GM23338 (cell line): ENCODE measurements at regions not wholly inside any gene's neighbourhood (a gene's known extent, or its start where the extent isn't known, plus 50 kb on each side); places are given as distances from the start of the nearest gene placed in this dataset.

ENCODE experiments used
- CTCF ChIP-seq, 2 experiments: fragments of 200-600 bp in 1 of 2; sonication (generic) in 1 of 2; conservative IDR thresholded peaks; 2 replicates each; pipeline versions ENCODE4 v1.5.1 to v1.6.1; 2016 to 2017; ENCODE audit warnings: antibody characterized with exemption in 2 of 2, low read depth in 2 of 2, mild to moderate bottlenecking in 2 of 2, moderate library complexity in 1 of 2
- EZH2 ChIP-seq: fragments of 200-600 bp; sonication (generic); IDR thresholded peaks from one replicate; pipeline ENCODE4 v1.8.0; 2017; ENCODE audit warnings: antibody characterized with exemption, mild to moderate bottlenecking, low read depth; ENCODE audit not compliant: unreplicated experiment
- EZH2phosphoT487 ChIP-seq: fragments of 200-600 bp; sonication (generic); IDR thresholded peaks from one replicate; pipeline ENCODE4 v1.8.1; 2018; ENCODE audit warnings: antibody characterized with exemption; ENCODE audit not compliant: unreplicated experiment
- JUNB ChIP-seq: IDR thresholded peaks from one replicate; pipeline ENCODE4 v1.6.1; 2016; ENCODE audit warnings: antibody characterized with exemption; ENCODE audit not compliant: unreplicated experiment
- NANOG ChIP-seq: IDR thresholded peaks from 2 replicates; pipeline ENCODE4 v1.6.1; 2016; ENCODE audit warnings: antibody characterized with exemption, borderline replicate concordance
- POLR2AphosphoS5 ChIP-seq: IDR thresholded peaks from 2 replicates; pipeline ENCODE4 v1.6.1; 2016; ENCODE audit warnings: antibody characterized with exemption, low read depth
- STAT1 ChIP-seq: IDR thresholded peaks from one replicate; pipeline ENCODE4 v1.6.1; 2016; ENCODE audit warnings: antibody characterized with exemption; ENCODE audit not compliant: unreplicated experiment
- TF ChIP-seq, protein P1 (sequence below): IDR thresholded peaks from one replicate; pipeline ENCODE4 v1.6.1; 2018; ENCODE audit warnings: antibody characterized with exemption; ENCODE audit not compliant: unreplicated experiment

DNA sequence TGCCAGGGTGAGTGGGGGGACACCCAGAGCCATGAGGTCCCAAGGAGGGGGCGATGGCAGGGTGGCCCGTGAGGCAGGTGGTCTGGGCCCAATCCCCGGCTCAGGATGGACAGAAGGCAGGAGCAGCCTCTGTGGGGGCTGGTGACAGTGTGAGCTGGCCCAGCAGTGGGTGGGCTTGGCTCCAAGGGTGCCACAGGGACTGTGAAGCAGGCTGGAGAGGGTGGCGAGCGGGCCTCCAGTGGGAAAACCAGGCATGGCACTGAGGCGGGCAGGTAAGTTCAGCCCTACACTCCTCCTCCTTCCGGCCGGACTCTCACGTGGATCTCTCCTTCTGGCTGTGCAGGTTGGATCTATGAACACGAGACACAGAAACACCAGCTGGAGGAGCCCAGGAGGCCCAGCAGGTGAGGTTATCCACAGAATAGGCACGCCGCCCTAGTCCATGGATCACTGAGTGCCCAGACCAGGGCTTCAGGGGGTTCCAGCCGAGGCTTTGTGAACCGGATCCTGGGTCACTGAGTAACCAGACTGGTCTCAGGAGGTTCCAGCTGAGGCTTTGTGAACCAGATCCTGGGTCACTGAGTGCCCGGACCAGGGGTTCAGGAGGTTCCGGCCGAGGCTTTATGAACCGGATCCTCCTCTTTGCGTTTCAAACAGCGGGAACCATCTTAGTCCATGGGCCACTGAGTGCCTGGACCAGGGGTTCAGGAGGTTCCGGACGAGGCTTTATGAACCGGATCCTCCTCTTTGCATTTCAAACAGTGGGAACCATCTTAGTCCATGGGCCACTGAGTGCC is 76.4 kb upstream of the BHLHE23 start:
- no peak for TF ChIP-seq CTCF (conservative IDR thresholded peaks at IDR 0.05; ENCODE audit: low read depth in 2 of 2)
- TF ChIP-seq, protein P1, sequence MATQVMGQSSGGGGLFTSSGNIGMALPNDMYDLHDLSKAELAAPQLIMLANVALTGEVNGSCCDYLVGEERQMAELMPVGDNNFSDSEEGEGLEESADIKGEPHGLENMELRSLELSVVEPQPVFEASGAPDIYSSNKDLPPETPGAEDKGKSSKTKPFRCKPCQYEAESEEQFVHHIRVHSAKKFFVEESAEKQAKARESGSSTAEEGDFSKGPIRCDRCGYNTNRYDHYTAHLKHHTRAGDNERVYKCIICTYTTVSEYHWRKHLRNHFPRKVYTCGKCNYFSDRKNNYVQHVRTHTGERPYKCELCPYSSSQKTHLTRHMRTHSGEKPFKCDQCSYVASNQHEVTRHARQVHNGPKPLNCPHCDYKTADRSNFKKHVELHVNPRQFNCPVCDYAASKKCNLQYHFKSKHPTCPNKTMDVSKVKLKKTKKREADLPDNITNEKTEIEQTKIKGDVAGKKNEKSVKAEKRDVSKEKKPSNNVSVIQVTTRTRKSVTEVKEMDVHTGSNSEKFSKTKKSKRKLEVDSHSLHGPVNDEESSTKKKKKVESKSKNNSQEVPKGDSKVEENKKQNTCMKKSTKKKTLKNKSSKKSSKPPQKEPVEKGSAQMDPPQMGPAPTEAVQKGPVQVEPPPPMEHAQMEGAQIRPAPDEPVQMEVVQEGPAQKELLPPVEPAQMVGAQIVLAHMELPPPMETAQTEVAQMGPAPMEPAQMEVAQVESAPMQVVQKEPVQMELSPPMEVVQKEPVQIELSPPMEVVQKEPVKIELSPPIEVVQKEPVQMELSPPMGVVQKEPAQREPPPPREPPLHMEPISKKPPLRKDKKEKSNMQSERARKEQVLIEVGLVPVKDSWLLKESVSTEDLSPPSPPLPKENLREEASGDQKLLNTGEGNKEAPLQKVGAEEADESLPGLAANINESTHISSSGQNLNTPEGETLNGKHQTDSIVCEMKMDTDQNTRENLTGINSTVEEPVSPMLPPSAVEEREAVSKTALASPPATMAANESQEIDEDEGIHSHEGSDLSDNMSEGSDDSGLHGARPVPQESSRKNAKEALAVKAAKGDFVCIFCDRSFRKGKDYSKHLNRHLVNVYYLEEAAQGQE: no peak
- TF ChIP-seq EZH2phosphoT487: no peak
- no peak for TF ChIP-seq EZH2
- no peak for TF ChIP-seq POLR2AphosphoS5
- TF ChIP-seq JUNB: no peak
- TF ChIP-seq STAT1: no peak
- TF ChIP-seq NANOG: no peak
